AG20443 (cell line): ENCODE measurements at regions not wholly inside any gene's neighbourhood (a gene's known extent, or its start where the extent isn't known, plus 50 kb on each side); places are given as distances from the start of the nearest gene placed in this dataset.

ENCODE experiments used
- DNase-seq: peaks from one replicate; pipeline ENCODE4 v3.0.0; 2012; ENCODE audit warnings: low spot score, mixed read lengths

GRCh38 chr3:70561796-70562195, 249.4 kb upstream of the MDFIC2 start:
- no peak for DNase-seq

- no peak for DNase-seq
These were observed 246.5 kb upstream of the MDFIC2 start for GRCh38 chr3:70558956-70559355.

GRCh38 chr3:70557976-70558375, 245.5 kb upstream of the MDFIC2 start:
- no peak for DNase-seq

- no peak for DNase-seq
These were observed 243.6 kb upstream of the MDFIC2 start for GRCh38 chr3:70556056-70556455.

- DNase-seq: no peak
These were observed 241.7 kb upstream of the MDFIC2 start for GRCh38 chr3:70554170-70554569.

GRCh38 chr3:70550723-70551319, 238.4 kb upstream of the MDFIC2 start:
- peak; percentile 32 for DNase-seq

- no peak for DNase-seq
These were observed 234.2 kb upstream of the MDFIC2 start for GRCh38 chr3:70546679-70547078.

- no peak for DNase-seq
These were observed 231.1 kb upstream of the MDFIC2 start for GRCh38 chr3:70543493-70543892.

GRCh38 chr3:70539908-70540307, 227.5 kb upstream of the MDFIC2 start:
- no peak for DNase-seq

- DNase-seq: no peak
These were observed 220.4 kb upstream of the MDFIC2 start for GRCh38 chr3:70532806-70533205.

GRCh38 chr3:70531838-70532489, 219.5 kb upstream of the MDFIC2 start:
- DNase-seq: no peak

- peak; percentile 43 for DNase-seq
These were observed 218.7 kb upstream of the MDFIC2 start for GRCh38 chr3:70531063-70531657.

GRCh38 chr3:70530626-70531025, 218.2 kb upstream of the MDFIC2 start:
- DNase-seq: no peak

GRCh38 chr3:70527026-70527425, 214.6 kb upstream of the MDFIC2 start:
- no peak for DNase-seq

GRCh38 chr3:70519913-70520659, 207.6 kb upstream of the MDFIC2 start:
- no peak for DNase-seq

GRCh38 chr3:70519026-70519425, 206.6 kb upstream of the MDFIC2 start:
- DNase-seq: no peak

GRCh38 chr3:70518356-70518755, 205.9 kb upstream of the MDFIC2 start:
- no peak for DNase-seq

GRCh38 chr3:70517124-70517890, 204.9 kb upstream of the MDFIC2 start:
- no peak for DNase-seq

- DNase-seq: no peak
These were observed 203.6 kb upstream of the MDFIC2 start for GRCh38 chr3:70516076-70516475.

GRCh38 chr3:70507486-70507885, 195.0 kb upstream of the MDFIC2 start:
- DNase-seq: no peak

GRCh38 chr3:70506775-70507174, 194.3 kb upstream of the MDFIC2 start:
- DNase-seq: no peak

- DNase-seq: no peak
These were observed 189.1 kb upstream of the MDFIC2 start for GRCh38 chr3:70501561-70501960.
